H1 (cell line): ENCODE measurements at regions not wholly inside any gene's neighbourhood (a gene's known extent, or its start where the extent isn't known, plus 50 kb on each side); places are given as distances from the start of the nearest gene placed in this dataset.

Experiments
- GABPA ChIP-seq: IDR thresholded peaks from 2 replicates; pipeline ENCODE4 v1.6.1; 2011; ENCODE audit warnings: mild to moderate bottlenecking, low read length, moderate library complexity, borderline replicate concordance; ENCODE audit not compliant: insufficient read depth
- TF ChIP-seq, protein P1 (sequence below), 3 experiments: IDR thresholded peaks; 1 replicate in 2 of 3; 2 replicates in 1 of 3; pipeline versions ENCODE4 v1.5.1 to v1.6.1; 2011; ENCODE audit warnings: low read length in 3 of 3, mild to moderate bottlenecking in 3 of 3, inconsistent platforms in 2 of 3, low read depth in 1 of 3, moderate library complexity in 1 of 3; ENCODE audit not compliant: insufficient read depth in 1 of 3; ENCODE audit errors: control extremely low read depth in 1 of 3

GRCh38 chr5:106882035-106882434 is 788.7 kb downstream of the EFNA5 start (continued):
- TF ChIP-seq, protein P1, sequence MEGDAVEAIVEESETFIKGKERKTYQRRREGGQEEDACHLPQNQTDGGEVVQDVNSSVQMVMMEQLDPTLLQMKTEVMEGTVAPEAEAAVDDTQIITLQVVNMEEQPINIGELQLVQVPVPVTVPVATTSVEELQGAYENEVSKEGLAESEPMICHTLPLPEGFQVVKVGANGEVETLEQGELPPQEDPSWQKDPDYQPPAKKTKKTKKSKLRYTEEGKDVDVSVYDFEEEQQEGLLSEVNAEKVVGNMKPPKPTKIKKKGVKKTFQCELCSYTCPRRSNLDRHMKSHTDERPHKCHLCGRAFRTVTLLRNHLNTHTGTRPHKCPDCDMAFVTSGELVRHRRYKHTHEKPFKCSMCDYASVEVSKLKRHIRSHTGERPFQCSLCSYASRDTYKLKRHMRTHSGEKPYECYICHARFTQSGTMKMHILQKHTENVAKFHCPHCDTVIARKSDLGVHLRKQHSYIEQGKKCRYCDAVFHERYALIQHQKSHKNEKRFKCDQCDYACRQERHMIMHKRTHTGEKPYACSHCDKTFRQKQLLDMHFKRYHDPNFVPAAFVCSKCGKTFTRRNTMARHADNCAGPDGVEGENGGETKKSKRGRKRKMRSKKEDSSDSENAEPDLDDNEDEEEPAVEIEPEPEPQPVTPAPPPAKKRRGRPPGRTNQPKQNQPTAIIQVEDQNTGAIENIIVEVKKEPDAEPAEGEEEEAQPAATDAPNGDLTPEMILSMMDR (IDR thresholded peaks at IDR 0.05; ENCODE audit: control extremely low read depth in 1 of 3, insufficient read depth in 1 of 3, low read depth in 1 of 3, low read length in 3 of 3) = no peak
- TF ChIP-seq GABPA = no peak
